GM12872 (cell line): ENCODE measurements at regions not wholly inside any gene's neighbourhood (a gene's known extent, or its start where the extent isn't known, plus 50 kb on each side); places are given as distances from the start of the nearest gene placed in this dataset.

ENCODE experiments used
- TF ChIP-seq, protein P1 (sequence below): IDR thresholded peaks from 3 replicates; pipeline ENCODE4 v1.5.1; 2011; ENCODE audit warnings: low read depth, mild to moderate bottlenecking, low read length, moderate library complexity; ENCODE audit not compliant: insufficient read depth

DNA sequence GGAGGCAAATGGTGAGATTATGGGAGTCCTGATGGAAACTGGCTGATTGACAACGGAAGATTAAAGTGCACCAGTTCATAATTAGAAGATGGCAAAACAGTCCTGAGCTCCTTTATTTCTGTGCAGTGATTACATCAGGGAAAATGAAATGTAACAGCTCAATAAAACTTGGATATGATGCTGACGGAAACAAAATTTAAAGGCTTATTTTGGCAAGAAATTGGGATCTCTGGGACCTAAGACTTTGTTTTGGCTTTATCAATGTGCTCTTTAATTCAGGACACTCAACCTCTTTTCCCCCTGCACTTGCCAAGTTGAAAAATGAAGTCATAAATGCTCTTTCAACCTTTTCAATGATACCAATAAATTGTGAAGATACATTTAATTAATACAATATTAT is 226.8 kb downstream of the C6orf118 start:
- TF ChIP-seq, protein P1, sequence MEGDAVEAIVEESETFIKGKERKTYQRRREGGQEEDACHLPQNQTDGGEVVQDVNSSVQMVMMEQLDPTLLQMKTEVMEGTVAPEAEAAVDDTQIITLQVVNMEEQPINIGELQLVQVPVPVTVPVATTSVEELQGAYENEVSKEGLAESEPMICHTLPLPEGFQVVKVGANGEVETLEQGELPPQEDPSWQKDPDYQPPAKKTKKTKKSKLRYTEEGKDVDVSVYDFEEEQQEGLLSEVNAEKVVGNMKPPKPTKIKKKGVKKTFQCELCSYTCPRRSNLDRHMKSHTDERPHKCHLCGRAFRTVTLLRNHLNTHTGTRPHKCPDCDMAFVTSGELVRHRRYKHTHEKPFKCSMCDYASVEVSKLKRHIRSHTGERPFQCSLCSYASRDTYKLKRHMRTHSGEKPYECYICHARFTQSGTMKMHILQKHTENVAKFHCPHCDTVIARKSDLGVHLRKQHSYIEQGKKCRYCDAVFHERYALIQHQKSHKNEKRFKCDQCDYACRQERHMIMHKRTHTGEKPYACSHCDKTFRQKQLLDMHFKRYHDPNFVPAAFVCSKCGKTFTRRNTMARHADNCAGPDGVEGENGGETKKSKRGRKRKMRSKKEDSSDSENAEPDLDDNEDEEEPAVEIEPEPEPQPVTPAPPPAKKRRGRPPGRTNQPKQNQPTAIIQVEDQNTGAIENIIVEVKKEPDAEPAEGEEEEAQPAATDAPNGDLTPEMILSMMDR = no peak

DNA sequence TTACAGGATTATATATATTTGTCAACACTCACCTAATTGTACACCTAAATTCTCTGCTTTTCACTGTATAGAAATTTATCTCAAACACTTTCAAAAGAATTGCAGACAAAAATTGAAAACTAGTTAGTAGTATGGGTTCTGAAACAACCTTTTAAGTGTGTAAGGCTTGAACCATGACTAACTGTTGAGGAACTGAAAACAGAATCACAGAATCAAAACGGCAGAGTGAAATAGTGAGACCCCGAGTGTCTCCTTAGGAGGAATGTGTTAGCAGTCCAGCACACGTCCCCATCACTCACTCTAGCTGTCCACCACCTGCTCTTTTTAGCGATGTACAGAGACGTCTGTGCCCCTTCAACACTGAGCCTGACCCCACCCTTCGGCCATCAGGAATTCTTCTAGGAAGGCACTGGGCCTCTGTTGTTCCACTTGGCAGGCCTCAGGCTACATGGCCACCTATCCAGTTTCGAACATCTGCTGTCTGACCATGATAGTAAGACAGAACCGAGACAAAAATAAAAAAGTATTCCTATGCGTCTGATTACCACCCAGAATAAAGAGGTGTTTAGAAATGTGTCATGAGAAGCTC is 227.4 kb downstream of the C6orf118 start:
- TF ChIP-seq, protein P1 = no peak

DNA sequence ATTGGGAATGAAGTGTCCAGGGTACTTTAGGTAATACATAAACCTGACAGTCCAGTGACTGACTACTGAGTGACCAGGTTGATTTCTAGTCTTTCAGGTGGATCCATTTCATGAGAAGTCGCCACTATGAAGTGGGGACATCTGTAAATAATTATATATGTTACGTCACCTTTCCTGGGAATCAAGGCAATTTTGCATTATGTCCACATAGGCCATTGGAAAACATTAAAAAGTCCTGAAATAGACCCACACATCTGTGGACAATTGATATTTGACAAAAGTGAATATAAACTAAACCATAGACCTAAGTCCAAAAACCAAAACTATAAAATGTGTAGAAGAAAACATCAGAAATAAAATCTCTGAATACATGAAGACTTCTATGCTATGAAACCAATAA is 231.5 kb downstream of the C6orf118 start:
- TF ChIP-seq, protein P1 = no peak

DNA sequence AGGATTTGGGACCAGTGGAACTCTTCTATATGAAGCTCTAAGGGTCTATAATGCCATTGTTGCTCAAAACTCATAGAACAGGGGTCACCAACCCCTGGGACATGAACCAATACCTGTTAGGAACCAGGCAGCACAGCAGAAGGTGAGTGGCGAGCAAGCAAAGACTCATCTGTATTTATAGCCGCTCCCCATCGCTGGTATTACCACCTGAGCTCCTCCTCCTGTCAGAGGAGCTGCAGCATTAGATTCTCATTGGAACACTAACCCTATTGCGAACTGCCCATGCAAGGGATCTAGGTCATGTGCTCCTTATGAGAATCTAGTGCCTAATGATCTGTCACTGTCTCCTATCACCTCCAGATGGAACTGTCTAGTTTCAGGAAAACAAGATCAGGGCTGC is 237.5 kb downstream of the C6orf118 start:
- TF ChIP-seq, protein P1 = no peak

DNA sequence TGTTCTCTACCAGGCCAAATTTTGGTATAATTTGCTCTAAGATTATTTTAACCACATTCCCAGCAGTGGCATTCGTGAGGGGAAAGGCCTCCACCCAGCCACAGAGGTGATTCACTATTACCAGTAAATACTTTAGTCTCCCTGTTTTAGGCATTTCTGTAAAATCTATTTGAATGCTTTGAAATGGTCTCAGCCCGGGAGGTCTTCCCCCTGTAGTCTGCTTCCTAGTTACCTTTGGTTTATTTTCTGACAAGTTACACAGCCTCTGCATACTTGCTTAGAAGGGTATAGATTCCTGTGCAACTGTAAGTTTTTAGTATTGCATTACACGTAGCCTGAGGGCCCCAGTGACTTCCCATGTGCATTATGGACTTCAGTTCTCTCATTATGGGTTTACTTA is 248.7 kb downstream of the C6orf118 start:
- TF ChIP-seq, protein P1 = no peak

DNA sequence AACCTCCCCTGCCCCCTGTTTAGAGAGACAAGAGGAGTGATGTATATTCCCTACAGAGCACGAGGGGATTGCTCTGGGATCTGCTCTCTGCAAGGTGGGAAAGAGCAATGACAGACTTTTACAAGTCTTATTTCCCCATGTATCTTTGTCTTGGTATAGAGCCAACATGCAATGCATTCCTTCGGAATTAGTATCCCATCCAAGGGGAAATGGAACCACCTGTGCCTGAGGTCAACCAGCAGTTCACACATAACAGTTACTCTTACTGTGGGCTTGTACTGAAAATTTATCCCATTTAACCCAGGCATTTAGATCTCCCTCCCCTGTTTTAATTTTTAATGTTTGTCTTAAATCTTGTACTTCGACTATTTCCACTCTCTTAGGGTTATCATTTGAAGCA is 250.4 kb downstream of the C6orf118 start:
- TF ChIP-seq, protein P1 = no peak

DNA sequence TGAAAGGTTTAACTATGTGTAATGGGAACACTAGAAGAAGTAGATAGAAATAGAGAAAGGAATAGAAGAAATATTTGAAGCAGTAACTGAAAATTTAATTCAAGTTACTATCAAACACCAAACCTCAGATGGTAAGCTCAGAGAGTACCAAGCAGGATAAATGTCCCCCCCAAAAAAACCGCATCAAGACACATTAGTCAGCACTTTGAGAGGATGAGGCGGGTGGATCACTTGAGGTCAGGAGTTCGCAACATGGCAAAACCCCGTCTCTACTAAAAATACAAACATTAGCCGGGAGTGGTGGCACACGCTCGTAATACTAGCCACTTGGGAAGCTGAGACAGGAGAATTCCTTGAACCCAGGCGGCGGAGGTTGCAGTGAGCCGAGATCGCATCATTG is 253.1 kb downstream of the C6orf118 start:
- TF ChIP-seq, protein P1 = no peak
